GM12892 (cell line): ENCODE measurements at regions not wholly inside any gene's neighbourhood (a gene's known extent, or its start where the extent isn't known, plus 50 kb on each side); places are given as distances from the start of the nearest gene placed in this dataset.
"Not testable (repeated sequence)": the region's sequence is repeated elsewhere in the genome, so short reads cannot be mapped to it uniquely, and the experiment has no call there.

ENCODE experiments used
- POLR2A ChIP-seq: IDR thresholded peaks from 2 replicates; pipeline ENCODE4 v1.6.1; 2011; ENCODE audit warnings: low read depth, low read length, control low read depth
- TAF1 ChIP-seq: IDR thresholded peaks from 2 replicates; pipeline ENCODE4 v1.6.1; 2011; ENCODE audit warnings: low read depth, mild to moderate bottlenecking, control low read depth, low read length, borderline replicate concordance

GRCh38 chr1:143837924-143838597, 133.7 kb downstream of the FAM72C start:
- not testable (repeated sequence) for TF ChIP-seq TAF1, POLR2A
